Prostate gland (tissue), 2 donors: ENCODE measurements at regions not wholly inside any gene's neighbourhood (a gene's known extent, or its start where the extent isn't known, plus 50 kb on each side); places are given as distances from the start of the nearest gene placed in this dataset.

Source experiments
- CTCF ChIP-seq, 4 experiments: fragments of 200-600 bp in 2 of 4; fragments of 450-650 bp in 2 of 4; sonication (generic) in 2 of 4; IDR thresholded peaks; 1 replicate in 3 of 4; 2 replicates in 1 of 4; pipeline ENCODE4 v1.5.1; 2016 to 2019; ENCODE audit warnings: antibody characterized with exemption in 4 of 4, mild to moderate bottlenecking in 2 of 4, moderate library complexity in 2 of 4
- POLR2A ChIP-seq: fragments of 450-650 bp; IDR thresholded peaks from one replicate; pipeline ENCODE4 v1.6.1; 2016; ENCODE audit warnings: antibody characterized with exemption, mild to moderate bottlenecking

GRCh38 chr15:81839387-81839786, 206.4 kb downstream of the MEX3B start:
- TF ChIP-seq POLR2A (no peak), CTCF (IDR thresholded peaks at IDR 0.05) (no peak)
